Caco-2 (cell line): ENCODE measurements at regions not wholly inside any gene's neighbourhood (a gene's known extent, or its start where the extent isn't known, plus 50 kb on each side); places are given as distances from the start of the nearest gene placed in this dataset.

Experiments used
- BruUV-seq: library from RNA; stranded (reverse); fragments of 400-500 nt; replicated peaks from 2 replicates; lab custom pipeline; 2021; lab: Mats Ljungman, UMichigan
- CTCF ChIA-PET: fragments of 300-600 bp; sonication (Branson Sonifier 250); formaldehyde crosslinking; loops from one replicate; lab custom pipeline; 2022; ENCODE audit warnings: antibody characterized with exemption; lab: Charles Lee
- POLR2A ChIA-PET: fragments of 300-600 bp; sonication (Branson Sonifier 250); formaldehyde crosslinking; loops from one replicate; lab custom pipeline; 2022; ENCODE audit warnings: antibody characterized with exemption; lab: Charles Lee
- DNase-seq, 2 experiments: peaks; one replicate each; pipeline versions ENCODE4 v3.0.0 to v3.0.0-alpha.2; 2020 to 2022
- H3K27me3 ChIP-seq: replicated peaks from 2 replicates; pipeline ENCODE4 v1.6.0; 2011; ENCODE audit warnings: low read length; ENCODE audit not compliant: control insufficient read depth, insufficient read depth
- H3K36me3 ChIP-seq: 2 replicates; pipeline ENCODE4 v1.5.1; 2011; ENCODE audit warnings: low read length; ENCODE audit not compliant: control insufficient read depth, insufficient read depth
- H3K4me1 ChIP-seq: fragments of 250-450 bp; sonication (Bioruptor Pico); 2 replicates; pipeline ENCODE4 v1.5.1; 2020; ENCODE audit warnings: mild to moderate bottlenecking
- H3K4me3 ChIP-seq: 2 replicates; pipeline ENCODE4 v1.5.1; 2011; ENCODE audit warnings: low read depth, mild to moderate bottlenecking, control low read depth, low read length
- H3K9me3 ChIP-seq: fragments of 250-450 bp; sonication (Bioruptor Pico); 2 replicates; pipeline ENCODE4 v1.5.1; 2020; ENCODE audit warnings: mild to moderate bottlenecking, moderate library complexity
- H3K27ac Mint-ChIP-seq: one replicate; pipeline ENCODE4 v1.8.0; 2022; ENCODE audit warnings: mixed read lengths; ENCODE audit not compliant: unreplicated experiment
- H3K27me3 Mint-ChIP-seq: one replicate; pipeline ENCODE4 v1.8.0; 2022; ENCODE audit warnings: mixed read lengths; ENCODE audit not compliant: insufficient read depth, unreplicated experiment
- H3K36me3 Mint-ChIP-seq: one replicate; pipeline ENCODE4 v1.8.0; 2022; ENCODE audit warnings: mild to moderate bottlenecking, mixed read lengths; ENCODE audit not compliant: insufficient read depth, unreplicated experiment
- H3K4me1 Mint-ChIP-seq: one replicate; pipeline ENCODE4 v1.8.0; 2022; ENCODE audit warnings: low read depth, mixed read lengths; ENCODE audit not compliant: unreplicated experiment
- H3K4me3 Mint-ChIP-seq: one replicate; pipeline ENCODE4 v1.8.0; 2022; ENCODE audit warnings: mild to moderate bottlenecking, moderate library complexity, mixed read lengths; ENCODE audit not compliant: unreplicated experiment
- H3K9me3 Mint-ChIP-seq: one replicate; pipeline ENCODE4 v1.8.0; 2022; ENCODE audit warnings: mixed read lengths; ENCODE audit not compliant: unreplicated experiment
- intact Hi-C: fragments of 100-400 bp; cut with micrococcal nuclease; formaldehyde crosslinking; loops from one replicate; pipeline ENCODE4 v1.10.0; 2022; ENCODE audit not compliant: unreplicated experiment
- TF ChIP-seq, protein P1 (sequence below), 2 experiments: fragments of 200-600 bp in 1 of 2; IDR thresholded peaks; 1 replicate in 1 of 2; 2 replicates in 1 of 2; pipeline versions ENCODE4 v1.5.1 to v1.8.0; 2011 to 2022; ENCODE audit warnings: antibody characterized with exemption in 1 of 2, control low read depth in 1 of 2, inconsistent platforms in 1 of 2, low read depth in 1 of 2, low read length in 1 of 2, mild to moderate bottlenecking in 1 of 2, moderate library complexity in 1 of 2; ENCODE audit not compliant: insufficient read depth in 1 of 2, severe bottlenecking in 1 of 2, unreplicated experiment in 1 of 2

DNA sequence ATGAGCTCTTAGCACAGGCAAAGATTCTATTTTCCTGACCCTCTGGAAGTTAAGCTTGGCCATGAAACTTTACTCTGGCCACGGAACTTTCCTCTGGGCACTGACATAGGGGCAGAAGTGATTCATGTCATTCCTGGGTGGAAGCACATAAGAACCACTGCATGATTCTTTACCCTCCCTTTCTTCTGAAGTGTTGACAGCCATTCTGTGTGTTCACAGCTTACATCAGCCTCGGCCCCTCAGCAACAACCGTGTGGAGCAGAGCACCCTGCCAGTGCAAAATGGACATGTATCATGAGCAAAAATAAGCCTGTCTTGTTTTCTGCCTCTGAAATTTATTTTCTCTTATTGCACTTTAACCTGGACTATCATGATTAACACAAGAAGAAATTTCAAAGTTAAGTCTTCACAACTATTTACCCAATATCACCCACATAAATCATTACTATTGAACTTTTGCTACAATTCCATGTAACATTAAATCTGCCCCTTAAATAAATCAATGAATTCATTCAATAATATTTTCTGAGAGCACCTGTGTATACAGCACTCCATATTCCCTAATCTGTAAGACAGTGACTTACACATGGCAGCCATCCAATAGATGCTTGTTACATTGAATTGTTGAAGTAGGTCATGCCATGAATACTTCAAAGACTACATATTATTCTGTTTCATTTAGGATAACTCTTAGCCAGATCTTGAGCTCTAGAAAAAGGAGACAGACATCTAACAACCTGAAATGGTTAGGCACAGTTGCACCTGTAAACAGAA is 531.9 kb downstream of the IRS1 start:
- no peaks in the 10 kb centered on the region for H3K4me1 Mint-ChIP-seq
- intact Hi-C loops = no loop called here
- no TSS peak for BruUV-seq
- ChIA-PET POLR2A (no interaction called here), CTCF (no interaction called here)
- no peaks in the 10 kb centered on the region for H3K9me3 Mint-ChIP-seq
- H3K36me3 Mint-ChIP-seq = no peaks in the 10 kb centered on the region
- H3K27ac Mint-ChIP-seq = no peak overlapping the region
- no peak overlapping the region for H3K4me3 ChIP-seq
- no peaks in the 10 kb centered on the region for H3K36me3 ChIP-seq
- H3K27me3 ChIP-seq = no peaks in the 10 kb centered on the region
- TF ChIP-seq, protein P1, sequence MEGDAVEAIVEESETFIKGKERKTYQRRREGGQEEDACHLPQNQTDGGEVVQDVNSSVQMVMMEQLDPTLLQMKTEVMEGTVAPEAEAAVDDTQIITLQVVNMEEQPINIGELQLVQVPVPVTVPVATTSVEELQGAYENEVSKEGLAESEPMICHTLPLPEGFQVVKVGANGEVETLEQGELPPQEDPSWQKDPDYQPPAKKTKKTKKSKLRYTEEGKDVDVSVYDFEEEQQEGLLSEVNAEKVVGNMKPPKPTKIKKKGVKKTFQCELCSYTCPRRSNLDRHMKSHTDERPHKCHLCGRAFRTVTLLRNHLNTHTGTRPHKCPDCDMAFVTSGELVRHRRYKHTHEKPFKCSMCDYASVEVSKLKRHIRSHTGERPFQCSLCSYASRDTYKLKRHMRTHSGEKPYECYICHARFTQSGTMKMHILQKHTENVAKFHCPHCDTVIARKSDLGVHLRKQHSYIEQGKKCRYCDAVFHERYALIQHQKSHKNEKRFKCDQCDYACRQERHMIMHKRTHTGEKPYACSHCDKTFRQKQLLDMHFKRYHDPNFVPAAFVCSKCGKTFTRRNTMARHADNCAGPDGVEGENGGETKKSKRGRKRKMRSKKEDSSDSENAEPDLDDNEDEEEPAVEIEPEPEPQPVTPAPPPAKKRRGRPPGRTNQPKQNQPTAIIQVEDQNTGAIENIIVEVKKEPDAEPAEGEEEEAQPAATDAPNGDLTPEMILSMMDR (IDR thresholded peaks at IDR 0.05; ENCODE audit: insufficient read depth in 1 of 2, low read depth in 1 of 2, low read length in 1 of 2, severe bottlenecking in 1 of 2, unreplicated experiment in 1 of 2) = no peak
- DNase-seq = no peak
- no peaks in the 10 kb centered on the region for H3K4me1 ChIP-seq
- H3K9me3 ChIP-seq = no peaks in the 10 kb centered on the region
- no peaks in the 10 kb centered on the region for H3K27me3 Mint-ChIP-seq
- H3K4me3 Mint-ChIP-seq = no peak overlapping the region

DNA sequence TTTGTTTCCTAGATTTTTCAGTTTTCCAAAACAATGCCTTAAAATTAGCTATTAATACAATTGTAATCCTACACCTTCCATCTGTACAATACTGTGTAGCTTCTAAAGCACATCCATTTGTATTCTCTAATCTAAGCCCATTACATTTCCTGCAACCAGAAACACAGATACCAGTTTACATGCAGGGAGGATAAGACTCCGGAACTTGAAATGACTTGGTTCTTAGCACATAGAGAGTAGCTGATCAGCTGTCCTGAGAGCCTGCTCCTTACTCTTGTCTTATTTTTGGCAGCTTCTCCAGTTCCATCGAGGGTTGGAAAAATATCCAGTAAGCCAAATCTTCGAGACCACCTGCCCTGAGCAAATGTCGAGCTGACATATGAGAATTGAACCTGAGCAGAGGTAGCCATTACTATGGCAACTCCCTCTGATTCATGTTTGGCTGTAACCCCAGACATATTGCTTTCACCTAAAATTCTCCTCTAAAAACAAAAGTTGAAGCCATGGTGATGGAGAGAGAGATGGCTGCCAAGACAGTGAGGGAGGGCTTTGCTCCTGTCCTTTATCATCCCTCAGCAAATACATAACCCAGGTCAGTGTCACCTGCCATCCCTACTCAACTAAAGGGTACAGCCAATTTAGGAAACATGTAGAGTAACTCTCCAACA is 542.8 kb downstream of the IRS1 start:
- Mint-ChIP-seq H3K27ac (no peak overlapping the region), H3K4me1 (no peaks in the 10 kb centered on the region), H3K4me3 (no peak overlapping the region), H3K36me3 (no peaks in the 10 kb centered on the region), H3K27me3 (no peaks in the 10 kb centered on the region), H3K9me3 (peaks cover 10% of the 10 kb centered on the region)
- Histone ChIP-seq H3K4me3 (no peak overlapping the region), H3K9me3 (no peaks in the 10 kb centered on the region), H3K36me3 (no peaks in the 10 kb centered on the region), H3K27me3 (no peaks in the 10 kb centered on the region), H3K4me1 (no peaks in the 10 kb centered on the region)
- DNase-seq = no peak
- CTCF ChIA-PET = no interaction called here
- BruUV-seq = no TSS peak
- POLR2A ChIA-PET = no interaction called here
- TF ChIP-seq, protein P1 (IDR thresholded peaks at IDR 0.05; ENCODE audit: insufficient read depth in 1 of 2, low read depth in 1 of 2, low read length in 1 of 2, severe bottlenecking in 1 of 2, unreplicated experiment in 1 of 2) = no peak
- intact Hi-C loops = no loop called here

DNA sequence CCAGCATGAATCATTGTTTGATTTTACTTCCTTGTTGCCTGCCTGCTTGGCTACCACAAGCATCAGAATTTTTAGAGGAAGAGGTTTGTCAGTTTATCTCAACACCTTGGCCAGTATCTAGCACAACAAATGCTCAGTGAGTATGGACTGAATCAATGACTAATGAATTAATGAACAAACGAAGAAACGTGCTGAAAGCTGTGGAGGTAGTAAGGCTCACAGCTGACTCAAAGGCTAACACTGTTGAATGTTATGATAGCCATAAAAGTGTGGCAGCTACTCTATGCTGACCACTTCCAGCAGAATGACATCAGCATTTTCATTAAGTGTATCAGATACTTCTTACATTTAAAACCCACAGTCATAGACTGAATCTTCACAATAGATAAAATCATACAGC is 543.4 kb downstream of the IRS1 start:
- Histone ChIP-seq H3K9me3 (no peaks in the 10 kb centered on the region), H3K27me3 (no peaks in the 10 kb centered on the region), H3K4me1 (no peaks in the 10 kb centered on the region), H3K4me3 (no peak overlapping the region), H3K36me3 (no peaks in the 10 kb centered on the region)
- no peaks in the 10 kb centered on the region for H3K36me3 Mint-ChIP-seq
- ChIA-PET POLR2A (no interaction called here), CTCF (no interaction called here)
- DNase-seq = no peak
- no peak overlapping the region for H3K4me3 Mint-ChIP-seq
- peaks cover 6% of the 10 kb centered on the region for H3K9me3 Mint-ChIP-seq
- no TSS peak for BruUV-seq
- H3K27ac Mint-ChIP-seq = no peak overlapping the region
- TF ChIP-seq, protein P1 (IDR thresholded peaks at IDR 0.05; ENCODE audit: insufficient read depth in 1 of 2, low read depth in 1 of 2, low read length in 1 of 2, severe bottlenecking in 1 of 2, unreplicated experiment in 1 of 2) = no peak
- H3K27me3 Mint-ChIP-seq = no peaks in the 10 kb centered on the region
- intact Hi-C loops = no loop called here
- no peaks in the 10 kb centered on the region for H3K4me1 Mint-ChIP-seq
